NOMO-1 (cell line): ENCODE measurements at regions not wholly inside any gene's neighbourhood (a gene's known extent, or its start where the extent isn't known, plus 50 kb on each side); places are given as distances from the start of the nearest gene placed in this dataset.

Experiments
- DNase-seq, 2 experiments: peaks; one replicate each; lab custom pipeline; 2025; ENCODE audit not compliant: unreplicated experiment in 2 of 2; lab: John Stamatoyannopoulos, UW

- DNase-seq, result no peak
Observed at GRCh38 chr6:23096876-23097275, 527.5 kb downstream of the HDGFL1 start.

- no peak for DNase-seq
Observed at GRCh38 chr6:23097566-23097965, 528.2 kb downstream of the HDGFL1 start.

- DNase-seq, result no peak
Observed at GRCh38 chr6:23106951-23107350, 537.6 kb downstream of the HDGFL1 start.

GRCh38 chr6:23111984-23112383, 542.6 kb downstream of the HDGFL1 start:
- no peak for DNase-seq

GRCh38 chr6:23114812-23115504, 545.6 kb downstream of the HDGFL1 start:
- no peak for DNase-seq

- no peak for DNase-seq
Observed at GRCh38 chr6:23137611-23138010, 568.2 kb downstream of the HDGFL1 start.

- no peak for DNase-seq
Observed at GRCh38 chr6:23140871-23141270, 571.5 kb downstream of the HDGFL1 start.

GRCh38 chr6:23145781-23146180, 576.4 kb downstream of the HDGFL1 start:
- no peak for DNase-seq

GRCh38 chr6:23154159-23154558, 584.8 kb downstream of the HDGFL1 start:
- DNase-seq, result no peak

GRCh38 chr6:23170049-23170448, 600.7 kb downstream of the HDGFL1 start:
- DNase-seq, result no peak

GRCh38 chr6:23173234-23173633, 603.9 kb downstream of the HDGFL1 start:
- no peak for DNase-seq

- DNase-seq, result no peak
Observed at GRCh38 chr6:23174781-23175361, 605.5 kb downstream of the HDGFL1 start.

- no peak for DNase-seq
Observed at GRCh38 chr6:23175391-23175790, 606.0 kb downstream of the HDGFL1 start.

- no peak for DNase-seq
Observed at GRCh38 chr6:23176471-23176870, 607.1 kb downstream of the HDGFL1 start.

- DNase-seq, result no peak
Observed at GRCh38 chr6:23176883-23177282, 607.5 kb downstream of the HDGFL1 start.

GRCh38 chr6:23177806-23178205, 608.4 kb downstream of the HDGFL1 start:
- DNase-seq, result no peak

GRCh38 chr6:23179994-23180393, 610.6 kb downstream of the HDGFL1 start:
- no peak for DNase-seq

- no peak for DNase-seq
Observed at GRCh38 chr6:23180504-23181293, 611.3 kb downstream of the HDGFL1 start.

GRCh38 chr6:23181356-23182110, 612.2 kb downstream of the HDGFL1 start:
- DNase-seq, result no peak

GRCh38 chr6:23183846-23184245, 614.5 kb downstream of the HDGFL1 start:
- no peak for DNase-seq

- DNase-seq, result no peak
Observed at GRCh38 chr6:23184351-23184750, 615.0 kb downstream of the HDGFL1 start.
